ENCODE measurements at regions not wholly inside any gene's neighbourhood (a gene's known extent, or its start where the extent isn't known, plus 50 kb on each side); places are given as distances from the start of the nearest gene placed in this dataset.
A peak's percentile ranks its signal among the peaks of the same experiment; 100 is the strongest.
"Not testable (repeated sequence)": the region's sequence is repeated elsewhere in the genome, so short reads cannot be mapped to it uniquely, and the experiment has no call there.

GRCh38 chr5:138635708-138636107 is 60.5 kb upstream of the HSPA9 start:
- H3K36me3 ChIP-seq (ENCODE audit: control insufficient read depth in 2 of 2, extremely low read depth in 1 of 2, insufficient read depth in 2 of 2, low read length in 2 of 2) = no peaks in the 10 kb centered on the region
- H2AFZ ChIP-seq (ENCODE audit: control insufficient read depth, low read length) = no peak overlapping the region
- no peaks in the 10 kb centered on the region for H3K27me3 ChIP-seq (ENCODE audit: control insufficient read depth, extremely low read depth, insufficient read depth, low read length)
- no peak overlapping the region for H3K27ac ChIP-seq (ENCODE audit: control insufficient read depth, insufficient read depth, low read length)
- FAIRE-seq (no peak), DNase-seq (ENCODE audit: low read depth, low spot score) (no peak)
- H3K4me1 ChIP-seq (ENCODE audit: control insufficient read depth, extremely low read depth, insufficient read depth, low read length) = peaks cover 3% of the 10 kb centered on the region
- H3K4me2 ChIP-seq (ENCODE audit: control insufficient read depth, extremely low read depth, insufficient read depth, low read depth, low read length) = no peak overlapping the region
- no peaks in the 10 kb centered on the region for H3K79me2 ChIP-seq (ENCODE audit: control insufficient read depth, insufficient read depth, low read length)
- dilution Hi-C loops (cut with MboI; ENCODE audit: extremely low pct_ligation_motif_present, low sequenced_read_pairs) = no loop called here
- no peaks in the 10 kb centered on the region for H3K9me3 ChIP-seq (ENCODE audit: control insufficient read depth, low read depth, low read length)
- H3K9me1 ChIP-seq (ENCODE audit: control insufficient read depth, extremely low read depth, insufficient read depth, low read length) = no peaks in the 10 kb centered on the region
- no peaks in the 10 kb centered on the region for H4K20me1 ChIP-seq (ENCODE audit: control insufficient read depth, extremely low read depth, insufficient read depth, low read length)
- no peak overlapping the region for H3K9ac ChIP-seq (ENCODE audit: control insufficient read depth, extremely low read depth, insufficient read depth, low read length)
- TF ChIP-seq, protein P1, sequence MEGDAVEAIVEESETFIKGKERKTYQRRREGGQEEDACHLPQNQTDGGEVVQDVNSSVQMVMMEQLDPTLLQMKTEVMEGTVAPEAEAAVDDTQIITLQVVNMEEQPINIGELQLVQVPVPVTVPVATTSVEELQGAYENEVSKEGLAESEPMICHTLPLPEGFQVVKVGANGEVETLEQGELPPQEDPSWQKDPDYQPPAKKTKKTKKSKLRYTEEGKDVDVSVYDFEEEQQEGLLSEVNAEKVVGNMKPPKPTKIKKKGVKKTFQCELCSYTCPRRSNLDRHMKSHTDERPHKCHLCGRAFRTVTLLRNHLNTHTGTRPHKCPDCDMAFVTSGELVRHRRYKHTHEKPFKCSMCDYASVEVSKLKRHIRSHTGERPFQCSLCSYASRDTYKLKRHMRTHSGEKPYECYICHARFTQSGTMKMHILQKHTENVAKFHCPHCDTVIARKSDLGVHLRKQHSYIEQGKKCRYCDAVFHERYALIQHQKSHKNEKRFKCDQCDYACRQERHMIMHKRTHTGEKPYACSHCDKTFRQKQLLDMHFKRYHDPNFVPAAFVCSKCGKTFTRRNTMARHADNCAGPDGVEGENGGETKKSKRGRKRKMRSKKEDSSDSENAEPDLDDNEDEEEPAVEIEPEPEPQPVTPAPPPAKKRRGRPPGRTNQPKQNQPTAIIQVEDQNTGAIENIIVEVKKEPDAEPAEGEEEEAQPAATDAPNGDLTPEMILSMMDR (optimal IDR thresholded peaks at IDR 0.05 in 1 of 3, IDR thresholded peaks at IDR 0.05 in 1 of 3, conservative IDR thresholded peaks at IDR 0.05 in 1 of 3; ENCODE audit: extremely low read depth in 1 of 3, insufficient read depth in 2 of 3, low read length in 3 of 3) = peak in 1 of 3 experiments; percentile 1
- no peak for TF ChIP-seq EZH2 (IDR thresholded peaks at IDR 0.05; ENCODE audit: low read length)
- H3K4me3 ChIP-seq (ENCODE audit: control insufficient read depth in 2 of 3, extremely low read depth in 1 of 3, insufficient read depth in 2 of 3, low read depth in 1 of 3, low read length in 3 of 3) = no peak overlapping the region

DNA sequence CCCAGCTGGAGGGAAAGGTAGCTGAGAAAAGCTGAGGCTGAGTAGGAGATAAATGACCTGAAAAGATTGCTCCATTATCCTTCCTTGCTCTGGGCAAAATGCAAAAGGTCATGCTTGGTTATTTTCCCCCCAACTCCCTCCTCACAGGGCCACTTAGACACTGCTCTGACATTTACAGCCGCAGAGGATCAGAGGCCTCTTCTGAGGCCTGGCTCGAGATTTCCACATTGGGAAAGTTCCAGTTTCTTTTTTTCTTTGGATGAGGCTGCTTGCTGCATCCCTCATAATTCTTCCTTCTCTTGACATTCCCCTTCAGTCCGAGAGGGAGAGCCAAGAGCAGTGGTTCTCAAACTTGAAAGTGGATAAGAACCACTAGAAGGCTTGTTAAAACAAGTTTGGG is 60.1 kb upstream of the HSPA9 start:
- H3K79me2 ChIP-seq (ENCODE audit: control insufficient read depth, insufficient read depth, low read length) = no peaks in the 10 kb centered on the region
- H3K27me3 ChIP-seq (ENCODE audit: control insufficient read depth, extremely low read depth, insufficient read depth, low read length) = no peaks in the 10 kb centered on the region
- H2AFZ ChIP-seq (ENCODE audit: control insufficient read depth, low read length) = no peak overlapping the region
- dilution Hi-C loops (cut with MboI; ENCODE audit: extremely low pct_ligation_motif_present, low sequenced_read_pairs) = no loop called here
- FAIRE-seq (no peak), DNase-seq (ENCODE audit: low read depth, low spot score) (no peak)
- no peak overlapping the region for H3K9ac ChIP-seq (ENCODE audit: control insufficient read depth, extremely low read depth, insufficient read depth, low read length)
- H3K4me3 ChIP-seq (ENCODE audit: control insufficient read depth in 2 of 3, extremely low read depth in 1 of 3, insufficient read depth in 2 of 3, low read depth in 1 of 3, low read length in 3 of 3) = no peak overlapping the region
- peaks cover 3% of the 10 kb centered on the region for H3K4me1 ChIP-seq (ENCODE audit: control insufficient read depth, extremely low read depth, insufficient read depth, low read length)
- no peaks in the 10 kb centered on the region for H3K9me3 ChIP-seq (ENCODE audit: control insufficient read depth, low read depth, low read length)
- H3K4me2 ChIP-seq (ENCODE audit: control insufficient read depth, extremely low read depth, insufficient read depth, low read depth, low read length) = no peak overlapping the region
- no peaks in the 10 kb centered on the region for H3K36me3 ChIP-seq (ENCODE audit: control insufficient read depth in 2 of 2, extremely low read depth in 1 of 2, insufficient read depth in 2 of 2, low read length in 2 of 2)
- H3K9me1 ChIP-seq (ENCODE audit: control insufficient read depth, extremely low read depth, insufficient read depth, low read length) = no peaks in the 10 kb centered on the region
- no peak overlapping the region for H3K27ac ChIP-seq (ENCODE audit: control insufficient read depth, insufficient read depth, low read length)
- H4K20me1 ChIP-seq (ENCODE audit: control insufficient read depth, extremely low read depth, insufficient read depth, low read length) = no peaks in the 10 kb centered on the region
- no peak for TF ChIP-seq EZH2 (IDR thresholded peaks at IDR 0.05; ENCODE audit: low read length)
- TF ChIP-seq, protein P1 (optimal IDR thresholded peaks at IDR 0.05 in 1 of 3, IDR thresholded peaks at IDR 0.05 in 1 of 3, conservative IDR thresholded peaks at IDR 0.05 in 1 of 3; ENCODE audit: extremely low read depth in 1 of 3, insufficient read depth in 2 of 3, low read length in 3 of 3) = peak in 2 of 3 experiments; percentile 4 to 8

DNA sequence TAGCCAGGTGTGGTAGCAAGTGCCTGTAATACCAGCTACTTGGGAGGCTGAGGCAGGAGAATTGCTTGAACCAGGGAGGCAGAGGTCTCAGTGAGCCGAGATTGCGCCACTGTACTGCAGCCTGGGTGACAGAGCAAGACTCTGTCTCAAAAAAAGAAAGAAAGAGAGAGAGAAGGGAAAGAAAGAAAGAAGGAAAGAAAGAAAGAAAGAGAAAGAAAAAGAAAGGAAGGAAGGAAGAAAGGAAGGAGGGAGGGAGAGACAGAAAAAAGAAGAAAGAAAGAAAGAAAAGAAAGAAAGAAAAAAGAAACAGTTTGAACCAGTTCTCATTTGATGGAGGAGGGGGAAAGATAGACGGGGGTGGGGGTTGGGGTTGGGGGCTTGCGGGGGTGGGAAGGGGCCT is 59.6 kb upstream of the HSPA9 start:
- H3K27ac ChIP-seq (ENCODE audit: control insufficient read depth, insufficient read depth, low read length); H3K27me3 ChIP-seq (ENCODE audit: control insufficient read depth, extremely low read depth, insufficient read depth, low read length); H3K4me3 ChIP-seq (ENCODE audit: control insufficient read depth in 2 of 3, extremely low read depth in 1 of 3, insufficient read depth in 2 of 3, low read depth in 1 of 3, low read length in 3 of 3); FAIRE-seq; dilution Hi-C loops (cut with MboI; ENCODE audit: extremely low pct_ligation_motif_present, low sequenced_read_pairs); H3K9ac ChIP-seq (ENCODE audit: control insufficient read depth, extremely low read depth, insufficient read depth, low read length); H2AFZ ChIP-seq (ENCODE audit: control insufficient read depth, low read length); H4K20me1 ChIP-seq (ENCODE audit: control insufficient read depth, extremely low read depth, insufficient read depth, low read length); H3K4me2 ChIP-seq (ENCODE audit: control insufficient read depth, extremely low read depth, insufficient read depth, low read depth, low read length); DNase-seq (ENCODE audit: low read depth, low spot score); H3K9me1 ChIP-seq (ENCODE audit: control insufficient read depth, extremely low read depth, insufficient read depth, low read length); H3K9me3 ChIP-seq (ENCODE audit: control insufficient read depth, low read depth, low read length); H3K79me2 ChIP-seq (ENCODE audit: control insufficient read depth, insufficient read depth, low read length); H3K4me1 ChIP-seq (ENCODE audit: control insufficient read depth, extremely low read depth, insufficient read depth, low read length); H3K36me3 ChIP-seq (ENCODE audit: control insufficient read depth in 2 of 2, extremely low read depth in 1 of 2, insufficient read depth in 2 of 2, low read length in 2 of 2): not testable (repeated sequence)
